Glutamatergic neuron (in vitro differentiated cells): ENCODE measurements at regions not wholly inside any gene's neighbourhood (a gene's known extent, or its start where the extent isn't known, plus 50 kb on each side); places are given as distances from the start of the nearest gene placed in this dataset.

Experiments used
- DNase-seq: peaks from one replicate; pipeline ENCODE4 v3.0.0; 2022
- H3K27ac Mint-ChIP-seq: one replicate; pipeline ENCODE4 v1.8.0; 2020; ENCODE audit warnings: mild to moderate bottlenecking, mixed read lengths, inconsistent platforms; ENCODE audit not compliant: unreplicated experiment
- H3K27me3 Mint-ChIP-seq: one replicate; pipeline ENCODE4 v1.8.0; 2020; ENCODE audit warnings: mild to moderate bottlenecking, moderate library complexity, mixed read lengths, inconsistent platforms; ENCODE audit not compliant: unreplicated experiment
- H3K36me3 Mint-ChIP-seq: one replicate; pipeline ENCODE4 v1.8.0; 2020; ENCODE audit warnings: mild to moderate bottlenecking, mixed read lengths, inconsistent platforms; ENCODE audit not compliant: unreplicated experiment
- H3K4me1 Mint-ChIP-seq: one replicate; pipeline ENCODE4 v1.8.0; 2020; ENCODE audit warnings: mild to moderate bottlenecking, low read depth, mixed read lengths, inconsistent platforms; ENCODE audit not compliant: unreplicated experiment
- H3K4me3 Mint-ChIP-seq: one replicate; pipeline ENCODE4 v1.8.0; 2020; ENCODE audit warnings: mild to moderate bottlenecking, mixed read lengths, inconsistent platforms; ENCODE audit not compliant: unreplicated experiment
- H3K9me3 Mint-ChIP-seq: one replicate; pipeline ENCODE4 v1.8.0; 2020; ENCODE audit warnings: mild to moderate bottlenecking, moderate library complexity, mixed read lengths, inconsistent platforms; ENCODE audit not compliant: unreplicated experiment
- CTCF ChIP-seq: fragments of 200-600 bp; sonication (generic); IDR thresholded peaks from one replicate; pipeline ENCODE4 v1.5.0; 2021; ENCODE audit not compliant: partially characterized antibody, unreplicated experiment

- no peak for DNase-seq
- Mint-ChIP-seq H3K27me3 (no peaks in the 10 kb centered on the region), H3K4me1 (no peaks in the 10 kb centered on the region), H3K36me3 (no peaks in the 10 kb centered on the region), H3K4me3 (no peak overlapping the region), H3K9me3 (no peaks in the 10 kb centered on the region), H3K27ac (no peak overlapping the region)
- no peak for TF ChIP-seq CTCF
Measured at GRCh38 chr1:245016700-245017099, 138.1 kb upstream of the KIF26B start.

DNA sequence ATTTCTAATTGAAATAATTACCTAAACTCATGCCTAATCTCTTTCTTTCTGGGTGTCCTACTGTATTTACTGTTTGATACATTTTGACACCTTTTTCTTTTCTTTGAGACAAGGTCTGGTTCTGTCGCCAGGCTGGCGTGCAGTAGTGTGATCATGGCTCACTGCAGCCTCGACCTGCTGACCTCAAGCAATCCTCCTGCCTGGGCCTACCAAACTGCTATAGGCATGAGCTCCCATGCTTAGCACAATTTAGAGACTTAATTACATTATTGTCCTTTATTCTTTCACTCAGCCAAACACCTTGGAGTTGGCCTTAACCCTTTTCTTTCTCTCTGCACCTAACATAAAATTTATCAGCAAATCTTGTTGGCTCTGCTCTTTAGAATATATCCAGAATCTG lies 139.8 kb upstream of the KIF26B start:
- no peak overlapping the region for H3K27ac Mint-ChIP-seq
- no peak overlapping the region for H3K4me3 Mint-ChIP-seq
- no peaks in the 10 kb centered on the region for H3K4me1 Mint-ChIP-seq
- TF ChIP-seq CTCF, result no peak
- no peaks in the 10 kb centered on the region for H3K36me3 Mint-ChIP-seq
- no peak for DNase-seq
- no peaks in the 10 kb centered on the region for H3K27me3 Mint-ChIP-seq
- H3K9me3 Mint-ChIP-seq, result no peaks in the 10 kb centered on the region

DNA sequence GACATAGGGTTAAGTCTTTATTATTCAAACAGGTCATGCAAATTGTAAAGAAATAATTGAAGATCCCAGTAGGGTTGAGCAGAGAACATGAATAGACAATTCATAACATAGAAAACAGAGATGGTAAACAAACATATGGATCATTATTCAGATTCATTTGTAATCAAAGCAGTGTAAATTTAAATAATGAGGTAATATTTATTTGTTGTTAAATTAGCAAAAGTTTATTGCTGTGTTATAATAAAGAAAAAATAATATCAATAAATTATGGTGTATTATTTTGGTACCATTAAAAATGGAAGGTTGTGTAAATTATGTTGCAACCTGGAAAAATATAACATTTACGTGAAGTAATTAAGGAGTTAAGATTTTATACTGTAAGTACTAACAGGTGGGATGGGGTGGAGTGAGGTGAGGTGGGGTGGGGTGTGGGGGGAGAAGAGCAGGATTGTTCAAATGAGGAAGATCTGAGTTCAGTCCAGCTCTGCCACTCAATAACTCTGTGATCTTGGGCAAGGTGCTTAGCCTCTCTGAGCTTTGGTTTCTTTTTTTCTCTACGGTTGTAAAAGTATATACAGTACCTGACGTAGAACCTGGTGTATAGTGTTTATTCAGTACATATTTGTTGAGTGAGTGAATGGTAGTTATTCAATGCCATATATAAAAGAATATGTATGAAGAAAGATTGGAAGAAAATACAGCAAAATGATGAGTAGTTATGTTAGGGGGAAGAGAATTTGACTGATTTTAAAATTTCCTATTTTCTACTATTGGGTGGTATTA lies 140.3 kb upstream of the KIF26B start:
- H3K27ac Mint-ChIP-seq, result no peak overlapping the region
- DNase-seq, result no peak
- H3K9me3 Mint-ChIP-seq, result no peaks in the 10 kb centered on the region
- TF ChIP-seq CTCF, result no peak
- H3K4me1 Mint-ChIP-seq, result no peaks in the 10 kb centered on the region
- H3K36me3 Mint-ChIP-seq, result no peaks in the 10 kb centered on the region
- H3K27me3 Mint-ChIP-seq, result no peaks in the 10 kb centered on the region
- H3K4me3 Mint-ChIP-seq, result no peak overlapping the region

DNA sequence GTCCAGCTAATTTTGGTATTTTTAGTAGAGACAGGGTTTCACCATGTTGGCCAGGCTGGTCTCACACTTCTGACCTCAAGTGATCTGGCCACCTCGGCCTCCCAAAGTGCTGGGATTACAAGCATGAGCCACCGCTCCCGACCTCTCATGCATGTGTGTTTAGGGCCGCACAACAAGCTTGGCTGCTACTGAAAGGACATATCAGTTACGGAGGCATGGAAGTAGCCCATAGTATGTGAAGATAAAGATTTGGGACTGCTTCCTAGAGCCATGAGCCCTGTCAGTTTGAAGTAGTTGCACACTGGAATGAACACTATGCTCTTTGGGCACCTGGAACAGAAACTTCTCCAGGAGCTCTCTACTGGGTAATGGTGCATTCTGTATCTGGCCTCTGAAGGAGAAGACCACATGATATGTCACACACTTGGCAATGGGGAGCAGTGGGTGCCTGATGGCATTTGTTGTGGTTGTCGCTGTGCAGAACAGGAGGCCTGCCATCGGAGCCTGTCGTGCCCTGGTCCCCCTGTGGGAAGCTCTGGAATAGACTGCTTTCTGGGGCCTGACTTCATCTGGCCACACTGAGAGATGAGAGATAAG lies 144.7 kb upstream of the KIF26B start:
- Mint-ChIP-seq H3K4me1 (no peaks in the 10 kb centered on the region), H3K9me3 (no peaks in the 10 kb centered on the region), H3K4me3 (no peak overlapping the region), H3K36me3 (no peaks in the 10 kb centered on the region), H3K27me3 (no peaks in the 10 kb centered on the region), H3K27ac (no peak overlapping the region)
- no peak for DNase-seq
- TF ChIP-seq CTCF, result no peak

- no peaks in the 10 kb centered on the region for H3K27me3 Mint-ChIP-seq
- no peak overlapping the region for H3K4me3 Mint-ChIP-seq
- no peaks in the 10 kb centered on the region for H3K36me3 Mint-ChIP-seq
- no peak for TF ChIP-seq CTCF
- DNase-seq, result no peak
- H3K9me3 Mint-ChIP-seq, result no peaks in the 10 kb centered on the region
- H3K4me1 Mint-ChIP-seq, result no peaks in the 10 kb centered on the region
- no peak overlapping the region for H3K27ac Mint-ChIP-seq
Measured at GRCh38 chr1:245008761-245009160, 144.4 kb upstream of the HNRNPU start.
